ENCODE measurements at regions not wholly inside any gene's neighbourhood (a gene's known extent, or its start where the extent isn't known, plus 50 kb on each side); places are given as distances from the start of the nearest gene placed in this dataset.
"Not testable (repeated sequence)": the region's sequence is repeated elsewhere in the genome, so short reads cannot be mapped to it uniquely, and the experiment has no call there.

- Histone ChIP-seq H3K9me3 (peaks cover 0 to 3% (median 0%) of the 10 kb centered on the region in 4 donors), H3K4me3 (no peak overlapping the region), H3K27ac (replicated peaks in 1 of 4) (no peak overlapping the region), H3K36me3 (no peaks in the 10 kb centered on the region), H3K4me1 (peaks cover 0 to 20% (median 11%) of the 10 kb centered on the region in 4 donors), H3K27me3 (no peaks in the 10 kb centered on the region)
- intact Hi-C loops (cut with DNase I) = no loop called here
- WGBS = 86% methylated on average over 12 of the region's 12 CpGs
- TF ChIP-seq POLR2AphosphoS5 (IDR thresholded peaks at IDR 0.05) (no peak), EP300 (IDR thresholded peaks at IDR 0.05) (no peak), POLR2A (IDR thresholded peaks at IDR 0.05; ENCODE audit: low read depth) (no peak)
- TF ChIP-seq, protein P1, sequence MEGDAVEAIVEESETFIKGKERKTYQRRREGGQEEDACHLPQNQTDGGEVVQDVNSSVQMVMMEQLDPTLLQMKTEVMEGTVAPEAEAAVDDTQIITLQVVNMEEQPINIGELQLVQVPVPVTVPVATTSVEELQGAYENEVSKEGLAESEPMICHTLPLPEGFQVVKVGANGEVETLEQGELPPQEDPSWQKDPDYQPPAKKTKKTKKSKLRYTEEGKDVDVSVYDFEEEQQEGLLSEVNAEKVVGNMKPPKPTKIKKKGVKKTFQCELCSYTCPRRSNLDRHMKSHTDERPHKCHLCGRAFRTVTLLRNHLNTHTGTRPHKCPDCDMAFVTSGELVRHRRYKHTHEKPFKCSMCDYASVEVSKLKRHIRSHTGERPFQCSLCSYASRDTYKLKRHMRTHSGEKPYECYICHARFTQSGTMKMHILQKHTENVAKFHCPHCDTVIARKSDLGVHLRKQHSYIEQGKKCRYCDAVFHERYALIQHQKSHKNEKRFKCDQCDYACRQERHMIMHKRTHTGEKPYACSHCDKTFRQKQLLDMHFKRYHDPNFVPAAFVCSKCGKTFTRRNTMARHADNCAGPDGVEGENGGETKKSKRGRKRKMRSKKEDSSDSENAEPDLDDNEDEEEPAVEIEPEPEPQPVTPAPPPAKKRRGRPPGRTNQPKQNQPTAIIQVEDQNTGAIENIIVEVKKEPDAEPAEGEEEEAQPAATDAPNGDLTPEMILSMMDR (IDR thresholded peaks at IDR 0.05) = no peak
- no peak for DNase-seq (ENCODE audit: extremely low spot score)
Measured at GRCh38 chr2:8125741-8126711, 555.8 kb upstream of the ID2 start.

DNA sequence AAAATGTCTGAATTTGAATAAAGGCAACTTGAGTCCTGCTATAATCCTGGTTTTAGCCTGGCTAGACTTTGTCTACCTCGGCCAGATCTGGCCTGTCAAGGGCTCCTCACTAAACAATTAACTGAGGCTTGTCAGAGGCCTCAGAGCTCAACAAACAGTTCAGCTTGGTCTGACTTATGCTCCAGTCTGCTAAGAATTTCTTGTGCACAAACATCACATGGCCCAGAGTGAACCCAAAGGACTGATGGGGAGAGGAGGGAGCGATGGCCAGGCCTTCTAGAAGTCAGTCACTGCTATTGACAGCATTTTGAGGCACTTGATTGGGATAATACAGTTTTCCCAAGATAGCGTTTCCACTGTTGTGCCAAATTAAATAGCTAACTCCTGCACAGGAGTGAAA lies 555.1 kb upstream of the ID2 start:
- Histone ChIP-seq H3K27ac (replicated peaks in 1 of 4) (no peak overlapping the region), H3K4me1 (peaks cover 0 to 13% (median 7%) of the 10 kb centered on the region in 4 donors), H3K27me3 (no peaks in the 10 kb centered on the region), H3K9me3 (peaks cover 0 to 3% (median 0%) of the 10 kb centered on the region in 4 donors), H3K36me3 (no peaks in the 10 kb centered on the region), H3K4me3 (no peak overlapping the region)
- TF ChIP-seq POLR2AphosphoS5 (IDR thresholded peaks at IDR 0.05) = no peak
- no peak for TF ChIP-seq EP300 (IDR thresholded peaks at IDR 0.05)
- TF ChIP-seq POLR2A (IDR thresholded peaks at IDR 0.05; ENCODE audit: low read depth) = no peak
- TF ChIP-seq, protein P1 (IDR thresholded peaks at IDR 0.05) = no peak
- intact Hi-C loops (cut with DNase I) = no loop called here
- no peak for DNase-seq (ENCODE audit: extremely low spot score)
- WGBS = 100% methylated on average over 3 of the region's 3 CpGs

DNA sequence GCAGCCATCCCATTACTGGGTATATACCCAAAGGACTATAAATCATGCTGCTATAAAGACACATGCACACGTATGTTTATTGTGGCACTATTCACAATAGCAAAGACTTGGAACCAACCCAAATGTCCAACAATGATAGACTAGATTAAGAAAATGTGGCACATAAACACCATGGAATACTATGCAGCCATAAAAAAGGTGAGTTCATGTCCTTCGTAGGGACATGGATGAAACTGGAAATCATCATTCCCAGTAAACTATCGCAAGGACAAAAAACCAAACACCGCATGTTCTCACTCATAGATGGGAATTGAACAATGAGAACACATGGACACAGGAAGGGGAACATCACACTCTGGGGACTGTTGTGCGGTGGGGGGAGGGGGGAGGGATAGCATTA lies 550.4 kb upstream of the ID2 start:
- H3K4me3 ChIP-seq; intact Hi-C loops (cut with DNase I); H3K36me3 ChIP-seq; H3K9me3 ChIP-seq; H3K27me3 ChIP-seq; H3K27ac ChIP-seq (replicated peaks in 1 of 4); DNase-seq (ENCODE audit: extremely low spot score): not testable (repeated sequence)
- H3K4me1 ChIP-seq = peaks cover 11 to 19% (median 15%) of the 10 kb centered on the region in 4 donors
- 90% methylated on average over 4 of the region's 5 CpGs for WGBS

DNA sequence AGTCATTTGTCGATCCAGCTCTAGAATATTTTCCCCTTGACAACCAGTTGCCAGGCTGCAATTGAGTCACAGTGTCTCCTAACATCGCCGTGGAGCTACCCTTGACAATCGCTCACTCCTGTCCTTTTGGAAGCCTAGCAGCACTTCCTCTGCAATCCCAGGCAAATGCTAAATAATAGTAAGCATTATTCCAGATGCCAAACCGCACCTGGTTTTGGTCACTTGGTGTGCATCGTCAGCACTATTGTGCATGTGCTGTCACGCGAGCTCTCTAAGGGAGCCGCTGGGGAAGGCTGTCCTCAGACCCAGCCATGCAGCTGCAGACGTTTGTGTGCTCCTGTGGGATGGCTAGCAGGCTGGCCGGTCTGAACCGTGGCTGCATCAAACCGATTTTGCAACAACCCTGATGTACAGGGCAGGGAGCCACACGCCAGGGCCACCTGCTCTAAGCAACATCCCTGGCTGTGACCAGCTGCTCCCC lies 549.5 kb upstream of the ID2 start:
- Histone ChIP-seq H3K4me3 (no peak overlapping the region), H3K27me3 (no peaks in the 10 kb centered on the region), H3K36me3 (no peaks in the 10 kb centered on the region), H3K27ac (replicated peaks in 1 of 4) (no peak overlapping the region), H3K4me1 (peaks cover 11 to 19% (median 15%) of the 10 kb centered on the region in 4 donors), H3K9me3 (no peaks in the 10 kb centered on the region)
- TF ChIP-seq, protein P1 (IDR thresholded peaks at IDR 0.05) = no peak
- TF ChIP-seq POLR2AphosphoS5 (IDR thresholded peaks at IDR 0.05) (no peak), EP300 (IDR thresholded peaks at IDR 0.05) (no peak), POLR2A (IDR thresholded peaks at IDR 0.05; ENCODE audit: low read depth) (no peak)
- 69% methylated on average over 6 of the region's 14 CpGs for WGBS
- intact Hi-C loops (cut with DNase I) = no loop called here
- DNase-seq (ENCODE audit: extremely low spot score) = no peak

DNA sequence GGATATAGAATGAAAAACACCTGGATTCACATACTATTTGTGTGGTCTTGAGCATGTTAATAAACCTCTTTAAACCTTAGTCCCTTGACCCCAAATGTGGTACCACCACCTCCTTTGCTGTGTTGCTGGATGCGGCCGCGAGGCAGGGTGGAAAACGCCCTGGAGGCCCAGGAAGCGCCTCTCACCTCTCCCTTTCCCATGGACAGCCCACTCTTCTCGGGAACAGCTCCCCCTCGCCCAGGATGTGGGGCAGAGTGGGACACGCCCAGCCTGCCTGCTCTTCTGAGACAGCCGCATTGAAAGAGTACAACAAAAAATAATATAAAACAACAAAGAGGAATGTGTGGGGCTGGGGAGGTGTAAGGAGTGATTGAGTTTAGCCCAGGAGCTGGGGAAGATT lies 549.0 kb upstream of the ID2 start:
- Histone ChIP-seq H3K9me3 (no peaks in the 10 kb centered on the region), H3K27me3 (no peaks in the 10 kb centered on the region), H3K36me3 (no peaks in the 10 kb centered on the region), H3K4me3 (no peak overlapping the region), H3K27ac (replicated peaks in 1 of 4) (no peak overlapping the region), H3K4me1 (peaks cover 11 to 19% (median 15%) of the 10 kb centered on the region in 4 donors)
- TF ChIP-seq EP300 (IDR thresholded peaks at IDR 0.05) = no peak
- TF ChIP-seq, protein P1 (IDR thresholded peaks at IDR 0.05) = no peak
- TF ChIP-seq POLR2A (IDR thresholded peaks at IDR 0.05; ENCODE audit: low read depth) = no peak
- TF ChIP-seq POLR2AphosphoS5 (IDR thresholded peaks at IDR 0.05) = no peak
- DNase-seq (ENCODE audit: extremely low spot score) = no peak
- WGBS = 91% methylated on average over 9 of the region's 9 CpGs
- intact Hi-C loops (cut with DNase I) = no loop called here

Data from esophagus muscularis mucosa (tissue), 4 donors.